Endothelial cell (in vitro differentiated cells): ENCODE measurements at regions not wholly inside any gene's neighbourhood (a gene's known extent, or its start where the extent isn't known, plus 50 kb on each side); places are given as distances from the start of the nearest gene placed in this dataset.

Source experiments
- DNase-seq: peaks from one replicate; pipeline ENCODE4 v3.0.0; 2021; ENCODE audit warnings: low spot score
- H3K27ac Mint-ChIP-seq: one replicate; pipeline ENCODE4 v1.8.0; 2021; ENCODE audit warnings: mixed read lengths, inconsistent platforms; ENCODE audit not compliant: unreplicated experiment
- H3K27me3 Mint-ChIP-seq: one replicate; pipeline ENCODE4 v1.8.0; 2021; ENCODE audit warnings: mild to moderate bottlenecking, moderate library complexity, mixed read lengths, inconsistent platforms; ENCODE audit not compliant: unreplicated experiment
- H3K36me3 Mint-ChIP-seq: one replicate; pipeline ENCODE4 v1.8.0; 2021; ENCODE audit warnings: mild to moderate bottlenecking, low read depth, mixed read lengths, inconsistent platforms; ENCODE audit not compliant: unreplicated experiment
- H3K4me1 Mint-ChIP-seq: one replicate; pipeline ENCODE4 v1.8.0; 2021; ENCODE audit warnings: mild to moderate bottlenecking, mixed read lengths, inconsistent platforms; ENCODE audit not compliant: unreplicated experiment
- H3K4me3 Mint-ChIP-seq: one replicate; pipeline ENCODE4 v1.8.0; 2021; ENCODE audit warnings: mild to moderate bottlenecking, mixed read lengths, inconsistent platforms; ENCODE audit not compliant: unreplicated experiment
- H3K9me3 Mint-ChIP-seq: one replicate; pipeline ENCODE4 v1.8.0; 2021; ENCODE audit warnings: mixed read lengths, inconsistent platforms; ENCODE audit not compliant: unreplicated experiment
- TF ChIP-seq, protein P1 (sequence below): fragments of 200-600 bp; sonication (generic); IDR thresholded peaks from one replicate; pipeline ENCODE4 v1.5.0; 2021; ENCODE audit warnings: antibody characterized with exemption; ENCODE audit not compliant: unreplicated experiment

GRCh38 chr4:186018261-186018660 lies 50.7 kb upstream of the TLR3 start:
- no peaks in the 10 kb centered on the region for H3K36me3 Mint-ChIP-seq
- H3K27me3 Mint-ChIP-seq, result no peaks in the 10 kb centered on the region
- no peak overlapping the region for H3K27ac Mint-ChIP-seq
- no peaks in the 10 kb centered on the region for H3K4me1 Mint-ChIP-seq
- H3K4me3 Mint-ChIP-seq, result no peak overlapping the region
- DNase-seq, result no peak
- TF ChIP-seq, protein P1, sequence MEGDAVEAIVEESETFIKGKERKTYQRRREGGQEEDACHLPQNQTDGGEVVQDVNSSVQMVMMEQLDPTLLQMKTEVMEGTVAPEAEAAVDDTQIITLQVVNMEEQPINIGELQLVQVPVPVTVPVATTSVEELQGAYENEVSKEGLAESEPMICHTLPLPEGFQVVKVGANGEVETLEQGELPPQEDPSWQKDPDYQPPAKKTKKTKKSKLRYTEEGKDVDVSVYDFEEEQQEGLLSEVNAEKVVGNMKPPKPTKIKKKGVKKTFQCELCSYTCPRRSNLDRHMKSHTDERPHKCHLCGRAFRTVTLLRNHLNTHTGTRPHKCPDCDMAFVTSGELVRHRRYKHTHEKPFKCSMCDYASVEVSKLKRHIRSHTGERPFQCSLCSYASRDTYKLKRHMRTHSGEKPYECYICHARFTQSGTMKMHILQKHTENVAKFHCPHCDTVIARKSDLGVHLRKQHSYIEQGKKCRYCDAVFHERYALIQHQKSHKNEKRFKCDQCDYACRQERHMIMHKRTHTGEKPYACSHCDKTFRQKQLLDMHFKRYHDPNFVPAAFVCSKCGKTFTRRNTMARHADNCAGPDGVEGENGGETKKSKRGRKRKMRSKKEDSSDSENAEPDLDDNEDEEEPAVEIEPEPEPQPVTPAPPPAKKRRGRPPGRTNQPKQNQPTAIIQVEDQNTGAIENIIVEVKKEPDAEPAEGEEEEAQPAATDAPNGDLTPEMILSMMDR, result no peak
- no peaks in the 10 kb centered on the region for H3K9me3 Mint-ChIP-seq

DNA sequence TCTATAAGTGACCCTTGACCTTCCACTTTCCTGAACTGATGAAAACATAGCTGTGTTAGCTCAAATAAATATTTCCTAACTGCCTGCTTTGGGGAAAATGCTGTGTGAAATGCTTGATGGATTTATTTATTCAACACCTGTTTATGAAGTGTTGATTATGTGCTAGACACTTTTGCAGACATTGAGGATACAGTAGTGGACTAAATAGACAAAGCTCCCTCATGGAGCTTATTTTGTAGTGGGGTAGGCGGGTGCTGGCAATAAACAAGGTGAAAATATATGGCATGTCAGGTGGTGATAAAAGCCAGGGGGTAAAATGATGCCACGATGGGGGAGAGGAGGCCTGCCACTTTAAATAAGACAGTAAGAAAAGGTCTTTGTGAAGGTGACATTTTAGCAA lies 50.2 kb upstream of the TLR3 start:
- no peak for DNase-seq
- Mint-ChIP-seq H3K27ac (no peak overlapping the region), H3K27me3 (peaks cover under 1% of the 10 kb centered on the region), H3K36me3 (no peaks in the 10 kb centered on the region), H3K4me1 (no peaks in the 10 kb centered on the region), H3K4me3 (no peak overlapping the region), H3K9me3 (no peaks in the 10 kb centered on the region)
- TF ChIP-seq, protein P1, result no peak
